H1 (cell line): ENCODE measurements at regions not wholly inside any gene's neighbourhood (a gene's known extent, or its start where the extent isn't known, plus 50 kb on each side); places are given as distances from the start of the nearest gene placed in this dataset.

ENCODE experiments used
- CTCF ChIA-PET: fragments of 300-600 bp; sonication (Branson Sonifier 250); formaldehyde crosslinking; loops from one replicate; lab custom pipeline; 2021; ENCODE audit not compliant: partially characterized antibody; lab: Charles Lee
- POLR2A ChIA-PET: fragments of 300-600 bp; sonication (Branson Sonifier 250); formaldehyde crosslinking; loops from one replicate; lab custom pipeline; 2021; ENCODE audit warnings: inconsistent platforms; ENCODE audit not compliant: partially characterized antibody; lab: Charles Lee
- DNase-seq, 2 experiments: peaks; one replicate each; pipeline versions ENCODE4 v3.0.0 to v3.0.0-alpha.2; 2010 to 2022; ENCODE audit warnings: low spot score in 2 of 2, low read depth in 1 of 2, mixed read lengths in 1 of 2
- FAIRE-seq: peaks from 2 replicates; lab custom pipeline; 2011; peaks lifted over from hg19 to GRCh38; lab: Jason Lieb, UNC
- H2AFZ ChIP-seq: 2 replicates; pipeline ENCODE4 v1.8.1; 2012; ENCODE audit warnings: low read length, inconsistent platforms
- H2AK5ac ChIP-seq: 2 replicates; pipeline ENCODE4 v1.6.1; 2013; ENCODE audit warnings: low read depth, low read length
- H2BK120ac ChIP-seq: replicated peaks from 2 replicates; pipeline ENCODE3; 2013; ENCODE audit warnings: low read depth, low read length, inconsistent platforms
- H2BK12ac ChIP-seq: 2 replicates; pipeline ENCODE4 v1.6.1; 2013; ENCODE audit warnings: low read depth, low read length
- H2BK15ac ChIP-seq: 2 replicates; pipeline ENCODE4 v1.6.1; 2013; ENCODE audit warnings: low read length
- H2BK20ac ChIP-seq: 2 replicates; pipeline ENCODE4 v1.6.1; 2013; ENCODE audit warnings: low read length
- H2BK5ac ChIP-seq: 2 replicates; pipeline ENCODE4 v1.6.1; 2013; ENCODE audit warnings: low read depth, low read length
- H3K14ac ChIP-seq: 2 replicates; pipeline ENCODE4 v1.6.1; 2013; ENCODE audit warnings: inconsistent platforms; ENCODE audit not compliant: insufficient read length
- H3K18ac ChIP-seq: 2 replicates; pipeline ENCODE4 v1.6.1; 2013; ENCODE audit warnings: low read length; ENCODE audit errors: extremely low read depth
- H3K23ac ChIP-seq: 2 replicates; pipeline ENCODE4 v1.6.1; 2013; ENCODE audit warnings: inconsistent platforms; ENCODE audit not compliant: insufficient read length
- H3K23me2 ChIP-seq: 2 replicates; pipeline ENCODE4 v1.6.1; 2013; ENCODE audit warnings: low read depth, low read length
- H3K27ac ChIP-seq: 2 replicates; pipeline ENCODE4 v1.6.1; 2011; ENCODE audit warnings: low read depth, low read length, inconsistent platforms
- H3K27me3 ChIP-seq, 4 experiments: replicated peaks in 1 of 4; 1 replicate in 1 of 4; 2 replicates in 3 of 4; pipeline versions ENCODE4 v1.6.1 to v1.8.1; 2011 to 2013; ENCODE audit warnings: low read length in 3 of 4, mild to moderate bottlenecking in 3 of 4, inconsistent platforms in 2 of 4, mixed read lengths in 2 of 4, moderate library complexity in 1 of 4; ENCODE audit not compliant: control insufficient read depth in 3 of 4, insufficient read depth in 3 of 4; ENCODE audit errors: extremely low read depth in 1 of 4
- H3K36me3 ChIP-seq, 4 experiments: 2 replicates each; pipeline versions ENCODE4 v1.6.1 to v1.8.1; 2011 to 2013; ENCODE audit warnings: mild to moderate bottlenecking in 4 of 4, low read length in 3 of 4, moderate library complexity in 2 of 4, control low read depth in 1 of 4, inconsistent platforms in 1 of 4; ENCODE audit not compliant: insufficient read depth in 4 of 4, control insufficient read depth in 2 of 4
- H3K4ac ChIP-seq: replicated peaks from 2 replicates; pipeline ENCODE3; 2013; ENCODE audit warnings: low read length, low read depth, mixed read lengths, inconsistent platforms; ENCODE audit not compliant: insufficient read length
- H3K4me1 ChIP-seq, 4 experiments: replicated peaks in 1 of 4; 1 replicate in 1 of 4; 2 replicates in 3 of 4; pipeline versions ENCODE4 v1.6.1 to v1.8.1; 2011 to 2013; ENCODE audit warnings: low read length in 3 of 4, inconsistent platforms in 2 of 4, mixed read lengths in 1 of 4; ENCODE audit not compliant: insufficient read depth in 4 of 4, control insufficient read depth in 3 of 4
- H3K4me2 ChIP-seq, 2 experiments: 2 replicates each; pipeline versions ENCODE4 v1.6.1 to v1.8.1; 2011 to 2013; ENCODE audit warnings: low read depth in 2 of 2, low read length in 2 of 2, control low read depth in 1 of 2, inconsistent platforms in 1 of 2, mild to moderate bottlenecking in 1 of 2; ENCODE audit not compliant: insufficient read depth in 1 of 2
- H3K4me3 ChIP-seq, 4 experiments: fragments of 200-600, 300-600 bp in 1 of 4; sonication (generic), shearing (Covaris generic), sonication (Bioruptor Twin) in 1 of 4; 2 replicates each; pipeline versions ENCODE4 v1.5.1 to v1.8.1; 2011 to 2016; ENCODE audit warnings: low read length in 4 of 4, low read depth in 3 of 4, control low read depth in 2 of 4, inconsistent platforms in 2 of 4, mild to moderate bottlenecking in 2 of 4, mixed read lengths in 1 of 4, moderate library complexity in 1 of 4; ENCODE audit not compliant: insufficient read depth in 2 of 4; ENCODE audit errors: extremely low read depth in 1 of 4
- H3K56ac ChIP-seq: replicated peaks from 2 replicates; pipeline ENCODE3; 2013; ENCODE audit warnings: low read depth, mild to moderate bottlenecking, mixed read lengths, low read length, inconsistent platforms; ENCODE audit not compliant: insufficient read length
- H3K79me1 ChIP-seq: 2 replicates; pipeline ENCODE4 v1.6.1; 2013; ENCODE audit warnings: low read depth, low read length, control low read depth
- H3K79me2 ChIP-seq, 2 experiments: 2 replicates each; pipeline versions ENCODE4 v1.6.1 to v1.8.1; 2012 to 2013; ENCODE audit warnings: low read length in 2 of 2, mild to moderate bottlenecking in 2 of 2, inconsistent platforms in 1 of 2; ENCODE audit not compliant: insufficient read depth in 2 of 2, control insufficient read depth in 1 of 2
- H3K9ac ChIP-seq, 4 experiments: replicated peaks in 1 of 4; 1 replicate in 1 of 4; 2 replicates in 3 of 4; pipeline versions ENCODE4 v1.6.1 to v1.8.1; 2011 to 2013; ENCODE audit warnings: low read depth in 3 of 4, low read length in 3 of 4, control low read depth in 2 of 4, mild to moderate bottlenecking in 2 of 4, moderate library complexity in 2 of 4, inconsistent platforms in 1 of 4; ENCODE audit errors: extremely low read depth in 1 of 4
- H3K9me3 ChIP-seq, 2 experiments: 2 replicates each; pipeline versions ENCODE4 v1.6.1 to v1.8.1; 2012 to 2013; ENCODE audit warnings: mild to moderate bottlenecking in 2 of 2, moderate library complexity in 2 of 2, control low read depth in 1 of 2, inconsistent platforms in 1 of 2, low read depth in 1 of 2, low read length in 1 of 2, mixed read lengths in 1 of 2; ENCODE audit not compliant: insufficient read depth in 2 of 2
- H4K20me1 ChIP-seq, 2 experiments: replicated peaks in 1 of 2; 2 replicates each; pipeline versions ENCODE3 to v1.8.1; 2011 to 2013; ENCODE audit warnings: inconsistent platforms in 2 of 2, low read length in 2 of 2, mild to moderate bottlenecking in 1 of 2; ENCODE audit not compliant: insufficient read depth in 2 of 2, control insufficient read depth in 1 of 2
- H4K5ac ChIP-seq: 2 replicates; pipeline ENCODE4 v1.6.1; 2013; ENCODE audit warnings: low read length, low read depth, mixed read lengths, inconsistent platforms; ENCODE audit not compliant: insufficient read length
- H4K8ac ChIP-seq: 2 replicates; pipeline ENCODE4 v1.8.0; 2013; ENCODE audit warnings: mild to moderate bottlenecking, moderate library complexity, low read length, inconsistent platforms; ENCODE audit not compliant: insufficient read depth; ENCODE audit errors: extremely low read depth
- H4K91ac ChIP-seq: replicated peaks from 2 replicates; pipeline ENCODE3; 2013; ENCODE audit warnings: low read length, mixed read lengths, inconsistent platforms; ENCODE audit not compliant: insufficient read length
- CBX5 ChIP-seq: fragments of 300-800, 300-1000 bp; sonication (generic); IDR thresholded peaks from 2 replicates; pipeline ENCODE4 v1.7.1; 2016; ENCODE audit warnings: antibody characterized with exemption, low read length, low read depth
- CBX8 ChIP-seq: fragments of 300-800, 300-1000 bp; sonication (generic); IDR thresholded peaks from 2 replicates; pipeline ENCODE4 v1.7.1; 2016; ENCODE audit warnings: low read depth, low read length, borderline replicate concordance
- FOSL1 ChIP-seq: IDR thresholded peaks from 2 replicates; pipeline ENCODE4 v1.6.1; 2011; ENCODE audit warnings: mild to moderate bottlenecking, low read depth, low read length, moderate library complexity; ENCODE audit not compliant: insufficient read depth
- JUND ChIP-seq: IDR thresholded peaks from 2 replicates; pipeline ENCODE4 v1.6.1; 2011; ENCODE audit warnings: mild to moderate bottlenecking, improper control_type of control experiment, low read length
- KDM4A ChIP-seq: IDR thresholded peaks from one replicate; pipeline ENCODE4 v1.7.1; 2012; ENCODE audit warnings: low read depth, mild to moderate bottlenecking, moderate library complexity, low read length, inconsistent platforms; ENCODE audit not compliant: severe bottlenecking
- KDM5A ChIP-seq: fragments of 200-600 bp; IDR thresholded peaks from 2 replicates; pipeline ENCODE4 v1.7.1; 2012; ENCODE audit warnings: mild to moderate bottlenecking, low read length, inconsistent platforms, mixed read lengths
- MAFK ChIP-seq: IDR thresholded peaks from 2 replicates; pipeline ENCODE4 v1.6.1; 2012; ENCODE audit warnings: low read depth, mild to moderate bottlenecking, improper control_type of control experiment, low read length
- NRF1 ChIP-seq: IDR thresholded peaks from 2 replicates; pipeline ENCODE4 v1.6.1; 2011; ENCODE audit warnings: mild to moderate bottlenecking, low read depth, low read length, improper control_type of control experiment
- RNF2 ChIP-seq: fragments of 200-900, 300-1000 bp; sonication (generic); IDR thresholded peaks from 2 replicates; pipeline ENCODE4 v1.7.1; 2016; ENCODE audit warnings: borderline replicate concordance, low read depth, mild to moderate bottlenecking, antibody characterized with exemption, low read length; ENCODE audit not compliant: poor library complexity, severe bottlenecking; ENCODE audit errors: missing control alignments
- RXRA ChIP-seq: IDR thresholded peaks from 2 replicates; pipeline ENCODE4 v1.6.1; 2011; ENCODE audit warnings: low read depth, mild to moderate bottlenecking, low read length, moderate library complexity; ENCODE audit not compliant: insufficient read depth
- SAP30 ChIP-seq: fragments of 300-600 bp; sonication (generic); IDR thresholded peaks from 2 replicates; pipeline ENCODE4 v1.7.1; 2012; ENCODE audit warnings: low read length, moderate library complexity, mild to moderate bottlenecking, inconsistent platforms; ENCODE audit not compliant: insufficient read depth, insufficient replicate concordance
- SIN3A ChIP-seq, 2 experiments: IDR thresholded peaks in 1 of 2; conservative IDR thresholded peaks in 1 of 2; 2 replicates each; pipeline ENCODE4 v1.6.1; 2011 to 2012; ENCODE audit warnings: low read length in 2 of 2, improper control_type of control experiment in 1 of 2, low read depth in 1 of 2, mild to moderate bottlenecking in 1 of 2
- SIX5 ChIP-seq: IDR thresholded peaks from 2 replicates; pipeline ENCODE4 v1.6.1; 2011; ENCODE audit warnings: mild to moderate bottlenecking, low read depth, low read length
- WGBS, 2 experiments: shearing (Covaris generic) in 1 of 2; methylation state at CpG; one replicate each; pipeline versions ENCODE4 v1.1.6 to v1.1.7; 2013 to 2015; ENCODE audit warnings: low lambda C conversion rate in 2 of 2, mixed read lengths in 2 of 2, inconsistent platforms in 1 of 2, low coverage in 1 of 2, missing lambda C conversion rate in 1 of 2; ENCODE audit not compliant: insufficient replicate concordance in 2 of 2, insufficient coverage in 1 of 2, insufficient read length in 1 of 2; ENCODE audit errors: extremely low coverage in 1 of 2, missing lambda C conversion rate in 1 of 2; 5-methylcytosine and 5-hydroxymethylcytosine counted together

GRCh38 chr6:44594481-44594880 is 207.0 kb downstream of the CDC5L start:
- Histone ChIP-seq H4K8ac (peak overlapping the region; percentile 57; the same call in 1 of the 2 replicates), H3K4me1 (peaks cover 0 to 3% (median 0%) of the 10 kb centered on the region in 4 experiments; a peak in 2 of 7 replicates), H3K23ac (no peak overlapping the region), H3K27me3 (no peaks in the 10 kb centered on the region), H3K4me3 (no peak overlapping the region), H3K36me3 (no peaks in the 10 kb centered on the region), H3K79me2 (no peaks in the 10 kb centered on the region), H3K23me2 (no peaks in the 10 kb centered on the region), H2BK20ac (no peak overlapping the region; the same call in 1 of the 2 replicates), H4K91ac (peak overlapping the region; percentile 75), H2BK120ac (no peak overlapping the region), H2BK12ac (0 out of 2 replicates have a peak overlapping the region, but pooled peaks have one; percentile 98), H2AK5ac (peak overlapping the region; percentile 93; the same call in 1 of the 2 replicates), H3K9me3 (peaks cover 0 to 6% of the 10 kb centered on the region in 2 experiments; a peak in 2 of 4 replicates), H2BK15ac (no peak overlapping the region), H3K4ac (no peak overlapping the region), H3K9ac (no peak overlapping the region), H2AFZ (0 out of 2 replicates have a peak overlapping the region, but pooled peaks have one; percentile 57), H3K14ac (no peak overlapping the region), H4K20me1 (no peaks in the 10 kb centered on the region), H3K27ac (no peak overlapping the region), H3K56ac (no peak overlapping the region), H4K5ac (no peak overlapping the region), H3K18ac (peak overlapping the region; percentile 78; the same call in 1 of the 2 replicates), H3K79me1 (no peaks in the 10 kb centered on the region), H2BK5ac (peak overlapping the region; percentile 74), H3K4me2 (no peak overlapping the region)
- ChIA-PET CTCF (interaction anchor here (0.6 to 5.7 kb wide), 16 partner anchors 11 to 867 kb away, joined by 3 to 41 read pairs (median 6); no protein-coding TSS in a partner anchor), POLR2A (interaction anchor here (0.5 to 1.3 kb wide), 2 partner anchors 30 to 33 kb away, joined by 3 to 5 read pairs; no protein-coding TSS in a partner anchor)
- DNase-seq (peak in 1 of 2 experiments; percentile 17), FAIRE-seq (no peak)
- 63% methylated on average over 4 of the region's 4 CpGs; no CpG with 5 or more reads in 1 of the 2 experiments for WGBS, 2 experiments
- TF ChIP-seq RNF2 (no peak), CBX5 (no peak), SIN3A (conservative IDR thresholded peaks at IDR 0.05 in 1 of 2, IDR thresholded peaks at IDR 0.05 in 1 of 2; ENCODE audit: low read depth in 1 of 2, low read length in 2 of 2) (no peak), SIX5 (no peak), JUND (no peak), KDM4A (no peak), RXRA (no peak), MAFK (no peak), FOSL1 (no peak), NRF1 (no peak), CBX8 (no peak), SAP30 (no peak), KDM5A (no peak)
